ENCODE measurements at regions not wholly inside any gene's neighbourhood (a gene's known extent, or its start where the extent isn't known, plus 50 kb on each side); places are given as distances from the start of the nearest gene placed in this dataset. TPM values are rescaled to one million over a fixed set of nuclear protein-coding genes. Genes with fewer than 3 reads are reported as not detected.

Small RNA genes in the stretch of these regions (small RNA-seq; reads per million reads assigned to genes)
- gene RNU4ATAC10P (ENCODE audit: insufficient read depth), result not detected
- not detected for gene RNU4ATAC5P (ENCODE audit: insufficient read depth)
- not detected for gene RNU6-592P (ENCODE audit: insufficient read depth)

Data from mesendoderm (in vitro differentiated cells).